GM23338 (cell line): ENCODE measurements at regions not wholly inside any gene's neighbourhood (a gene's known extent, or its start where the extent isn't known, plus 50 kb on each side); places are given as distances from the start of the nearest gene placed in this dataset.

Source experiments
- ATAC-seq: fragments of 200-7000 bp; cut with Tn5 transposase; 3 replicates; pipeline ENCODE4 v1.9.1; 2020
- DNase-seq: peaks from one replicate; pipeline ENCODE4 v3.0.0-alpha.2; 2015; ENCODE audit warnings: low spot score
- H2AFZ ChIP-seq: fragments of 200-600 bp; sonication (generic); 2 replicates; pipeline ENCODE4 v1.8.0; 2016; ENCODE audit warnings: antibody characterized with exemption, mild to moderate bottlenecking, moderate library complexity
- H3F3A ChIP-seq: fragments of 200-600 bp; sonication (generic); replicated peaks from 2 replicates; pipeline ENCODE4 v1.8.0; 2017; ENCODE audit warnings: antibody characterized with exemption, mixed run types, low read depth
- H3K27ac ChIP-seq: fragments of 200-600 bp; sonication (generic); 2 replicates; pipeline ENCODE4 v1.6.1; 2016; ENCODE audit warnings: low read depth
- H3K27me3 ChIP-seq: fragments of 200-600 bp; sonication (generic); 2 replicates; pipeline ENCODE4 v1.8.0; 2016; ENCODE audit warnings: mild to moderate bottlenecking, mixed run types, moderate library complexity; ENCODE audit not compliant: insufficient read depth
- H3K36me3 ChIP-seq: fragments of 200-600 bp; sonication (generic); 2 replicates; pipeline ENCODE4 v1.8.0; 2016; ENCODE audit warnings: mild to moderate bottlenecking; ENCODE audit not compliant: insufficient read depth
- H3K4me1 ChIP-seq: fragments of 200-600 bp; sonication (generic); 2 replicates; pipeline ENCODE4 v1.8.0; 2016; ENCODE audit warnings: mild to moderate bottlenecking, moderate library complexity; ENCODE audit not compliant: insufficient read depth
- H3K4me2 ChIP-seq: fragments of 200-600 bp; sonication (generic); 2 replicates; pipeline ENCODE4 v1.7.1; 2017; ENCODE audit warnings: mixed run types
- H3K4me3 ChIP-seq: fragments of 200-600 bp; sonication (generic); 2 replicates; pipeline ENCODE4 v1.6.1; 2016; ENCODE audit warnings: mixed run types
- H3K79me2 ChIP-seq: fragments of 200-600 bp; sonication (generic); replicated peaks from 2 replicates; pipeline ENCODE4 v1.8.0; 2017; ENCODE audit warnings: mild to moderate bottlenecking; ENCODE audit not compliant: insufficient read depth
- H3K9me2 ChIP-seq: fragments of 200-600 bp; sonication (generic); 2 replicates; pipeline ENCODE4 v1.8.0; 2017; ENCODE audit not compliant: insufficient read depth
- H4K20me1 ChIP-seq: fragments of 200-600 bp; sonication (generic); replicated peaks from 2 replicates; pipeline ENCODE4 v1.8.0; 2017; ENCODE audit warnings: mild to moderate bottlenecking; ENCODE audit not compliant: insufficient read depth
- H3K27ac Mint-ChIP-seq: 2 replicates; pipeline ENCODE4 v1.8.0; 2020; ENCODE audit warnings: inconsistent platforms, mild to moderate bottlenecking, moderate library complexity, mixed read lengths
- H3K27me3 Mint-ChIP-seq: 3 replicates; pipeline ENCODE4 v1.8.0; 2022; ENCODE audit warnings: low read depth, mild to moderate bottlenecking, moderate library complexity, mixed read lengths, inconsistent platforms; ENCODE audit not compliant: insufficient read depth, poor library complexity
- H3K36me3 Mint-ChIP-seq: 3 replicates; pipeline ENCODE4 v1.8.0; 2021; ENCODE audit warnings: low read depth, mild to moderate bottlenecking, inconsistent platforms, moderate library complexity, mixed read lengths
- H3K4me1 Mint-ChIP-seq: 3 replicates; pipeline ENCODE4 v1.8.0; 2020; ENCODE audit warnings: mild to moderate bottlenecking, inconsistent platforms, mixed read lengths
- H3K4me3 Mint-ChIP-seq: 3 replicates; pipeline ENCODE4 v1.8.0; 2021; ENCODE audit warnings: moderate library complexity, mild to moderate bottlenecking, inconsistent platforms, mixed read lengths
- H3K9me3 Mint-ChIP-seq: 3 replicates; pipeline ENCODE4 v1.8.0; 2020; ENCODE audit warnings: moderate library complexity, mild to moderate bottlenecking, inconsistent platforms, mixed read lengths
- CREB1 ChIP-seq: fragments of 250-450 bp; sonication (Bioruptor Pico); IDR thresholded peaks from 2 replicates; pipeline ENCODE4 v1.5.0; 2020; ENCODE audit warnings: low read depth, mild to moderate bottlenecking, moderate library complexity
- CTCF ChIP-seq, 2 experiments: fragments of 200-600 bp in 1 of 2; sonication (generic) in 1 of 2; conservative IDR thresholded peaks; 2 replicates each; pipeline versions ENCODE4 v1.5.1 to v1.6.1; 2016 to 2017; ENCODE audit warnings: antibody characterized with exemption in 2 of 2, low read depth in 2 of 2, mild to moderate bottlenecking in 2 of 2, moderate library complexity in 1 of 2
- EZH2 ChIP-seq: fragments of 200-600 bp; sonication (generic); IDR thresholded peaks from one replicate; pipeline ENCODE4 v1.8.0; 2017; ENCODE audit warnings: antibody characterized with exemption, mild to moderate bottlenecking, low read depth; ENCODE audit not compliant: unreplicated experiment
- EZH2phosphoT487 ChIP-seq: fragments of 200-600 bp; sonication (generic); IDR thresholded peaks from one replicate; pipeline ENCODE4 v1.8.1; 2018; ENCODE audit warnings: antibody characterized with exemption; ENCODE audit not compliant: unreplicated experiment
- JUNB ChIP-seq: IDR thresholded peaks from one replicate; pipeline ENCODE4 v1.6.1; 2016; ENCODE audit warnings: antibody characterized with exemption; ENCODE audit not compliant: unreplicated experiment
- NANOG ChIP-seq: IDR thresholded peaks from 2 replicates; pipeline ENCODE4 v1.6.1; 2016; ENCODE audit warnings: antibody characterized with exemption, borderline replicate concordance
- POLR2AphosphoS5 ChIP-seq: IDR thresholded peaks from 2 replicates; pipeline ENCODE4 v1.6.1; 2016; ENCODE audit warnings: antibody characterized with exemption, low read depth
- REST ChIP-seq: IDR thresholded peaks from one replicate; pipeline ENCODE4 v1.6.1; 2018; ENCODE audit warnings: antibody characterized with exemption; ENCODE audit not compliant: unreplicated experiment
- STAT1 ChIP-seq: IDR thresholded peaks from one replicate; pipeline ENCODE4 v1.6.1; 2016; ENCODE audit warnings: antibody characterized with exemption; ENCODE audit not compliant: unreplicated experiment
- TF ChIP-seq, protein P1 (sequence below): fragments of 250-450 bp; sonication (Bioruptor Pico); IDR thresholded peaks from 2 replicates; pipeline ENCODE4 v1.5.0; 2020; ENCODE audit warnings: mild to moderate bottlenecking, moderate library complexity

DNA sequence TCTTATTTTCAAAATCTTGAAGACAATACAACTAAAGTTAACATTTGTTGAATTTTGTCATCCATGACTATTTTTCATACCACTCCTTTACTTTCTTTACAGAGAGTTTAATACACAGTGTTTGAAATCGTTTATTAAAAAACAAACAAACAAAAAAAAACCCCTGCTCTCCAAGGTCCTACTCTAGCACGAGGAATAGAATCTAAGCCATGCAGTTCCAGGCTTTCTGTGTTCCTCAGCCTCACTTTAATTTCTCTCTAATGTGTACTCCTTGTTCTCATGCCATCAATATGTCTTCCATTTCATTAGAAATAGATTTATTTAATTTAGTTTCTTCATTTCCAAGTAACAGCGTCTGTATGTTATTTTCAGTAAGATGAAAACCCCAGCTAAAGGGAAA lies 381.2 kb upstream of the MC4R start (continued):
- TF ChIP-seq CTCF (conservative IDR thresholded peaks at IDR 0.05; ENCODE audit: low read depth in 2 of 2) = no peak
- no peak for TF ChIP-seq JUNB
- no peak for TF ChIP-seq POLR2AphosphoS5
- TF ChIP-seq REST = no peak
- no peak for TF ChIP-seq EZH2phosphoT487
- TF ChIP-seq CREB1 (CRISPR knock-in tag) = no peak

GRCh38 chr18:60754413-60755009 lies 381.9 kb upstream of the MC4R start:
- Histone ChIP-seq H3K4me3 (no peak overlapping the region), H3K27me3 (no peaks in the 10 kb centered on the region), H3K4me2 (no peak overlapping the region), H3K27ac (no peak overlapping the region), H3K36me3 (no peaks in the 10 kb centered on the region), H3K79me2 (no peaks in the 10 kb centered on the region), H2AFZ (no peak overlapping the region), H3K9me2 (no peaks in the 10 kb centered on the region), H4K20me1 (no peaks in the 10 kb centered on the region), H3K4me1 (no peaks in the 10 kb centered on the region), H3F3A (no peaks in the 10 kb centered on the region)
- H3K4me1 Mint-ChIP-seq = no peaks in the 10 kb centered on the region
- ATAC-seq (no peak), DNase-seq (no peak)
- no peaks in the 10 kb centered on the region for H3K36me3 Mint-ChIP-seq
- H3K4me3 Mint-ChIP-seq = no peak overlapping the region
- no peaks in the 10 kb centered on the region for H3K9me3 Mint-ChIP-seq
- H3K27ac Mint-ChIP-seq = no peak overlapping the region
- no peaks in the 10 kb centered on the region for H3K27me3 Mint-ChIP-seq
- TF ChIP-seq JUNB (no peak), EZH2 (no peak), EZH2phosphoT487 (no peak), NANOG (no peak), CREB1 (CRISPR knock-in tag) (no peak), CTCF (conservative IDR thresholded peaks at IDR 0.05; ENCODE audit: low read depth in 2 of 2) (no peak), STAT1 (no peak)
- TF ChIP-seq, protein P1, sequence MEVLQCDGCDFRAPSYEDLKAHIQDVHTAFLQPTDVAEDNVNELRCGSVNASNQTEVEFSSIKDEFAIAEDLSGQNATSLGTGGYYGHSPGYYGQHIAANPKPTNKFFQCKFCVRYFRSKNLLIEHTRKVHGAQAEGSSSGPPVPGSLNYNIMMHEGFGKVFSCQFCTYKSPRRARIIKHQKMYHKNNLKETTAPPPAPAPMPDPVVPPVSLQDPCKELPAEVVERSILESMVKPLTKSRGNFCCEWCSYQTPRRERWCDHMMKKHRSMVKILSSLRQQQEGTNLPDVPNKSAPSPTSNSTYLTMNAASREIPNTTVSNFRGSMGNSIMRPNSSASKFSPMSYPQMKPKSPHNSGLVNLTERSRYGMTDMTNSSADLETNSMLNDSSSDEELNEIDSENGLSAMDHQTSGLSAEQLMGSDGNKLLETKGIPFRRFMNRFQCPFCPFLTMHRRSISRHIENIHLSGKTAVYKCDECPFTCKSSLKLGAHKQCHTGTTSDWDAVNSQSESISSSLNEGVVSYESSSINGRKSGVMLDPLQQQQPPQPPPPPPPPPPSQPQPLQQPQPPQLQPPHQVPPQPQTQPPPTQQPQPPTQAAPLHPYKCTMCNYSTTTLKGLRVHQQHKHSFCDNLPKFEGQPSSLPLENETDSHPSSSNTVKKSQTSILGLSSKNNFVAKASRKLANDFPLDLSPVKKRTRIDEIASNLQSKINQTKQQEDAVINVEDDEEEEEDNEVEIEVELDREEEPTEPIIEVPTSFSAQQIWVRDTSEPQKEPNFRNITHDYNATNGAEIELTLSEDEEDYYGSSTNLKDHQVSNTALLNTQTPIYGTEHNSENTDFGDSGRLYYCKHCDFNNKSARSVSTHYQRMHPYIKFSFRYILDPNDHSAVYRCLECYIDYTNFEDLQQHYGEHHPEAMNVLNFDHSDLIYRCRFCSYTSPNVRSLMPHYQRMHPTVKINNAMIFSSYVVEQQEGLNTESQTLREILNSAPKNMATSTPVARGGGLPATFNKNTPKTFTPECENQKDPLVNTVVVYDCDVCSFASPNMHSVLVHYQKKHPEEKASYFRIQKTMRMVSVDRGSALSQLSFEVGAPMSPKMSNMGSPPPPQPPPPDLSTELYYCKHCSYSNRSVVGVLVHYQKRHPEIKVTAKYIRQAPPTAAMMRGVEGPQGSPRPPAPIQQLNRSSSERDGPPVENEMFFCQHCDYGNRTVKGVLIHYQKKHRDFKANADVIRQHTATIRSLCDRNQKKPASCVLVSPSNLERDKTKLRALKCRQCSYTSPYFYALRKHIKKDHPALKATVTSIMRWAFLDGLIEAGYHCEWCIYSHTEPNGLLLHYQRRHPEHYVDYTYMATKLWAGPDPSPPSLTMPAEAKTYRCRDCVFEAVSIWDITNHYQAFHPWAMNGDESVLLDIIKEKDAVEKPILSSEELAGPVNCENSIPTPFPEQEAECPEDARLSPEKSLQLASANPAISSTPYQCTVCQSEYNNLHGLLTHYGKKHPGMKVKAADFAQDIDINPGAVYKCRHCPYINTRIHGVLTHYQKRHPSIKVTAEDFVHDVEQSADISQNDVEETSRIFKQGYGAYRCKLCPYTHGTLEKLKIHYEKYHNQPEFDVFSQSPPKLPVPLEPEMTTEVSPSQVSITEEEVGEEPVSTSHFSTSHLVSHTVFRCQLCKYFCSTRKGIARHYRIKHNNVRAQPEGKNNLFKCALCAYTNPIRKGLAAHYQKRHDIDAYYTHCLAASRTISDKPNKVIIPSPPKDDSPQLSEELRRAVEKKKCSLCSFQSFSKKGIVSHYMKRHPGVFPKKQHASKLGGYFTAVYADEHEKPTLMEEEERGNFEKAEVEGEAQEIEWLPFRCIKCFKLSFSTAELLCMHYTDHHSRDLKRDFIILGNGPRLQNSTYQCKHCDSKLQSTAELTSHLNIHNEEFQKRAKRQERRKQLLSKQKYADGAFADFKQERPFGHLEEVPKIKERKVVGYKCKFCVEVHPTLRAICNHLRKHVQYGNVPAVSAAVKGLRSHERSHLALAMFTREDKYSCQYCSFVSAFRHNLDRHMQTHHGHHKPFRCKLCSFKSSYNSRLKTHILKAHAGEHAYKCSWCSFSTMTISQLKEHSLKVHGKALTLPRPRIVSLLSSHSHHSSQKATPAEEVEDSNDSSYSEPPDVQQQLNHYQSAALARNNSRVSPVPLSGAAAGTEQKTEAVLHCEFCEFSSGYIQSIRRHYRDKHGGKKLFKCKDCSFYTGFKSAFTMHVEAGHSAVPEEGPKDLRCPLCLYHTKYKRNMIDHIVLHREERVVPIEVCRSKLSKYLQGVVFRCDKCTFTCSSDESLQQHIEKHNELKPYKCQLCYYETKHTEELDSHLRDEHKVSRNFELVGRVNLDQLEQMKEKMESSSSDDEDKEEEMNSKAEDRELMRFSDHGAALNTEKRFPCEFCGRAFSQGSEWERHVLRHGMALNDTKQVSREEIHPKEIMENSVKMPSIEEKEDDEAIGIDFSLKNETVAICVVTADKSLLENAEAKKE (CRISPR knock-in tag) = no peak
